ENCODE measurements at regions not wholly inside any gene's neighbourhood (a gene's known extent, or its start where the extent isn't known, plus 50 kb on each side); places are given as distances from the start of the nearest gene placed in this dataset.
"Not testable (repeated sequence)": the region's sequence is repeated elsewhere in the genome, so short reads cannot be mapped to it uniquely, and the experiment has no call there.

DNA sequence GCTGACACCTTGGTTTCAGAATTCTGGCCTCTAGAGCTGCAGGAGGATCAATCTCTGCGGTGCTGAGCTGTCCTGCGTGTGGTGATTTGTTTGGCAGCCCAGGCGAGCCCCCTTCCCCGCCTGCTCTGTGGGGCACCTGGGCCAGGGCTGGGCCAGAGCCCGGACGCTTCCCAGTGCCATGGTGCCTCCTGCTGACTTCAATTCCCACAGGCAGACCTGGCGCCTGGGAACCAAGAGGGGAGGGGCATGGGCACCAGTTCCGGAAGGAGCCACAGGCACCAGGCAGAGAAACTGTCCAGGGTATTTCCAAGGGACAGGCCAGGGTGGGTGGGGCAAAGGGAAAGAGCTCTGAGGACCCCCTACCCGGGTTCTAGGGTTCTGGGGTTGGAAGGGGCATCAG, 197.8 kb downstream of the CTTN start:
- Histone ChIP-seq H3K27me3 (replicated peaks; ENCODE audit: control insufficient read depth, insufficient read depth, low read length) (no peaks in the 10 kb centered on the region), H3K36me3 (ENCODE audit: control insufficient read depth, insufficient read depth, low read length) (no peaks in the 10 kb centered on the region), H3K4me1 (no peaks in the 10 kb centered on the region), H3K4me3 (ENCODE audit: low read depth, low read length) (no peak overlapping the region), H3K9me3 (no peaks in the 10 kb centered on the region)
- TF ChIP-seq, protein P1, sequence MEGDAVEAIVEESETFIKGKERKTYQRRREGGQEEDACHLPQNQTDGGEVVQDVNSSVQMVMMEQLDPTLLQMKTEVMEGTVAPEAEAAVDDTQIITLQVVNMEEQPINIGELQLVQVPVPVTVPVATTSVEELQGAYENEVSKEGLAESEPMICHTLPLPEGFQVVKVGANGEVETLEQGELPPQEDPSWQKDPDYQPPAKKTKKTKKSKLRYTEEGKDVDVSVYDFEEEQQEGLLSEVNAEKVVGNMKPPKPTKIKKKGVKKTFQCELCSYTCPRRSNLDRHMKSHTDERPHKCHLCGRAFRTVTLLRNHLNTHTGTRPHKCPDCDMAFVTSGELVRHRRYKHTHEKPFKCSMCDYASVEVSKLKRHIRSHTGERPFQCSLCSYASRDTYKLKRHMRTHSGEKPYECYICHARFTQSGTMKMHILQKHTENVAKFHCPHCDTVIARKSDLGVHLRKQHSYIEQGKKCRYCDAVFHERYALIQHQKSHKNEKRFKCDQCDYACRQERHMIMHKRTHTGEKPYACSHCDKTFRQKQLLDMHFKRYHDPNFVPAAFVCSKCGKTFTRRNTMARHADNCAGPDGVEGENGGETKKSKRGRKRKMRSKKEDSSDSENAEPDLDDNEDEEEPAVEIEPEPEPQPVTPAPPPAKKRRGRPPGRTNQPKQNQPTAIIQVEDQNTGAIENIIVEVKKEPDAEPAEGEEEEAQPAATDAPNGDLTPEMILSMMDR (IDR thresholded peaks at IDR 0.05; ENCODE audit: insufficient read depth in 1 of 2, low read depth in 1 of 2, low read length in 1 of 2, severe bottlenecking in 1 of 2, unreplicated experiment in 1 of 2) = no peak
- no TSS peak for BruUV-seq (replicated peaks)
- DNase-seq = no peak
- H3K4me3 Mint-ChIP-seq (ENCODE audit: unreplicated experiment) = no peak overlapping the region
- POLR2A ChIA-PET = no interaction called here
- H3K27me3 Mint-ChIP-seq (ENCODE audit: insufficient read depth, unreplicated experiment) = no peaks in the 10 kb centered on the region
- peaks cover 7% of the 10 kb centered on the region for H3K4me1 Mint-ChIP-seq (ENCODE audit: low read depth, unreplicated experiment)
- H3K9me3 Mint-ChIP-seq (ENCODE audit: unreplicated experiment) = peaks cover 10% of the 10 kb centered on the region
- intact Hi-C loops (cut with micrococcal nuclease; ENCODE audit: unreplicated experiment) = no loop called here
- CTCF ChIA-PET = interaction anchor here (0.6 kb wide), 1 partner anchor 834 kb away, joined by 3 read pairs; no protein-coding TSS in a partner anchor
- H3K36me3 Mint-ChIP-seq (ENCODE audit: insufficient read depth, unreplicated experiment) = peaks cover 18% of the 10 kb centered on the region
- no peak overlapping the region for H3K27ac Mint-ChIP-seq (ENCODE audit: unreplicated experiment)

DNA sequence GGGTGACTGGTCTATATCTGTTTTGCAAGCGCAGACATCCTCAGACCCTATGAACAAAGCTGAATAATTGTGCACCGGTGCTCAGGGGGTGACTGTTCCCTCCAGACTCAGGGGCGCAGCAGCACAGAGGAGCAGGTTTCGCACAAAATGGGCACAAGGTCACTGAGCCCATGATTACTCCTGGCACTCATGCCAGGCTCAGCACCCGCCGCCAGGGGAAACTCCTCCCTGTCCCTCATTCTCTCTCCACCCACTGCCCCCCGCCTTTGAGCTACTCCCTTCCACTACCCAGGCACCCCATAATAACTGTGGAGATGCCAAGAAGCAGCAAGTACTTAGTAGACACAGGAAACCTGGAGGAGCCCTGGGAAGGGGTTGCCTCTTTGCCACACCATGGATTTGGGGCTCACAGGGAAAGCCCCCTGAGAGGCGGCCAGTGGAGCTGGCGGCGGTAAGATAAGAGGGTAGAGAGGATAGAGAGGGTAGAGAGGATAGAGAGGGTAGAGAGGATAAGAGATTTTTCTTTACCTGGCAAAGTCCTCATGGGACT, 198.8 kb downstream of the CTTN start:
- Histone ChIP-seq H3K27me3 (replicated peaks; ENCODE audit: control insufficient read depth, insufficient read depth, low read length) (no peaks in the 10 kb centered on the region), H3K4me3 (ENCODE audit: low read depth, low read length) (no peak overlapping the region), H3K36me3 (ENCODE audit: control insufficient read depth, insufficient read depth, low read length) (no peaks in the 10 kb centered on the region), H3K4me1 (no peaks in the 10 kb centered on the region), H3K9me3 (no peaks in the 10 kb centered on the region)
- no TSS peak for BruUV-seq (replicated peaks)
- POLR2A ChIA-PET = no interaction called here
- Mint-ChIP-seq H3K4me1 (ENCODE audit: low read depth, unreplicated experiment) (peaks cover 7% of the 10 kb centered on the region), H3K36me3 (ENCODE audit: insufficient read depth, unreplicated experiment) (peaks cover 11% of the 10 kb centered on the region), H3K27ac (ENCODE audit: unreplicated experiment) (no peak overlapping the region), H3K9me3 (ENCODE audit: unreplicated experiment) (peaks cover 10% of the 10 kb centered on the region), H3K4me3 (ENCODE audit: unreplicated experiment) (no peak overlapping the region), H3K27me3 (ENCODE audit: insufficient read depth, unreplicated experiment) (no peaks in the 10 kb centered on the region)
- intact Hi-C loops (cut with micrococcal nuclease; ENCODE audit: unreplicated experiment) = no loop called here
- TF ChIP-seq, protein P1 (IDR thresholded peaks at IDR 0.05; ENCODE audit: insufficient read depth in 1 of 2, low read depth in 1 of 2, low read length in 1 of 2, severe bottlenecking in 1 of 2, unreplicated experiment in 1 of 2) = no peak
- CTCF ChIA-PET = no interaction called here
- no peak for DNase-seq

DNA sequence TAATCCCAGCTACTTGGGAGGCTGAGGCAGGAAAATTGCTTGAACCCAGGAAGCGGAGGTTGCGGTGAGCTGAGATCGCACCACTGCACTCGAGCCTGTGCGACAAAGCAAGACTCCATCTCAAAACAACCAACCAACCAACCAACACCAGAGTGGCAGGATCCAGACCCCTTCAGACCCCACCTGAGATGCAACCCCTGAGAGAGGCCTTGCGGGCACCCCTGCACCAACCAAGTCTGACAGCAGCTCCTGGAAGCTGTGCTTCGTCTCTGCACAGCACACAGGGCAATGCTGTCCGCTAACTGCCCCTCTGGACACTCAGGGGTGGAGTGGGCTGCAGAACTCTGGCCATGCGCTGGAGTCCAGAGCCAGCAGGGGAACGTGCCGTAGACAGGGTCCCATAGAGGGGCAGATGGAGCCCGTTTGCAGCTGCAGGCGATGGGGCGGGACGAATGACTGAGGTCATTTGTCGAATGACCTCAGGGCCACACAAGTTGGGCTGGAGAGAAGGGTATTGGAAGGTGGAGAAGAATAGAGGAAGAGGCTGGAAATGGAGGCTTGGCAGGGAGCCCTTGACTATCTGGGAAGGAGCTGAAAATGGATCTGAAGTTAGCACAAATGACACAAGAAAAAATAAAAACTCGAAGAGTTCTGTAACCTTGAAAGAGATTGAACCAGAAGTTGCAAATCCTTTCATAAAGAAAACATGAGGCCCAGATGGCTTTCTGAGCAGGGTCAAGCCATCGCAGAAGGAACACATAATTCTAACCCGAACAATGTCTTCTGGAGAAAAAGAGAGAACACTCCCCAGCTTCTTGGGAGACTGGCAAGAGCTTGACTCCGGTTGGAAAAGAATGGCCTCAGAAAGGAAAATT, 199.7 kb downstream of the CTTN start:
- no TSS peak for BruUV-seq (replicated peaks)
- CTCF ChIA-PET = interaction anchor here (0.5 kb wide), 1 partner anchor 855 kb away, joined by 3 read pairs; the partner anchor contains the start of gene NADSYN1

DNA sequence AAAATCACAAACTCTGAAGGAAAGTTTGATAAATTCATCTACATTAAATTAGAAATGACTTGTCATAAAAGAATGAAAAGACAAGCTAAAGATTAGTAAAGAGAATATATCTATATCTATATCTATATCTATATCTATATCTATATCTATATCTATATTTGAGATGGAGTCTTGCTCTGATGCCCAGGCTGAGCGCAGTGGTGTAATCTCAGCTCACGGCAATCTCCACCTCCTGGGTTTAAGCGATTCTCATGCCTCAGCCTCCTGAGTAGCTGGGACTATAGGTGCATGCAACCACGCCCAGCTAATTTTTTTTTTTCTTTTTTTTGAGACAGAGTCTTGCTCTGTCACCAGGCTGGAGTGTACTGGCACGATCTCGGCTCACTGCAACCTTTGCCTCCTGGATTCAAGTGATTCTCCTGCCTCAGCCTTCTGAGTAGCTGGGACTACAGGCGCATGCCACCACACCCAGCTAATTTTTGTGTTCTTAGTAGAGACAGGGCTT, 202.6 kb downstream of the CTTN start:
- H3K36me3 Mint-ChIP-seq (ENCODE audit: insufficient read depth, unreplicated experiment); H3K36me3 ChIP-seq (ENCODE audit: control insufficient read depth, insufficient read depth, low read length); H3K9me3 ChIP-seq; DNase-seq; H3K27me3 Mint-ChIP-seq (ENCODE audit: insufficient read depth, unreplicated experiment); H3K27me3 ChIP-seq (replicated peaks; ENCODE audit: control insufficient read depth, insufficient read depth, low read length); H3K9me3 Mint-ChIP-seq (ENCODE audit: unreplicated experiment); H3K4me1 Mint-ChIP-seq (ENCODE audit: low read depth, unreplicated experiment); H3K27ac Mint-ChIP-seq (ENCODE audit: unreplicated experiment); H3K4me3 Mint-ChIP-seq (ENCODE audit: unreplicated experiment); intact Hi-C loops (cut with micrococcal nuclease; ENCODE audit: unreplicated experiment); H3K4me1 ChIP-seq; BruUV-seq (replicated peaks); CTCF ChIA-PET; H3K4me3 ChIP-seq (ENCODE audit: low read depth, low read length): not testable (repeated sequence)
- POLR2A ChIA-PET = interaction anchor here (0.6 kb wide), 1 partner anchor 13 kb away, joined by 3 read pairs; no protein-coding TSS in a partner anchor

More for the DNA sequence above, 199.7 kb downstream of the CTTN start:
- Mint-ChIP-seq H3K36me3 (ENCODE audit: insufficient read depth, unreplicated experiment) (peaks cover 11% of the 10 kb centered on the region), H3K27me3 (ENCODE audit: insufficient read depth, unreplicated experiment) (no peaks in the 10 kb centered on the region), H3K27ac (ENCODE audit: unreplicated experiment) (no peak overlapping the region), H3K4me3 (ENCODE audit: unreplicated experiment) (no peak overlapping the region), H3K9me3 (ENCODE audit: unreplicated experiment) (peaks cover 10% of the 10 kb centered on the region), H3K4me1 (ENCODE audit: low read depth, unreplicated experiment) (peaks cover 7% of the 10 kb centered on the region)
- Histone ChIP-seq H3K27me3 (replicated peaks; ENCODE audit: control insufficient read depth, insufficient read depth, low read length) (no peaks in the 10 kb centered on the region), H3K9me3 (no peaks in the 10 kb centered on the region), H3K4me1 (no peaks in the 10 kb centered on the region), H3K4me3 (ENCODE audit: low read depth, low read length) (no peak overlapping the region), H3K36me3 (ENCODE audit: control insufficient read depth, insufficient read depth, low read length) (no peaks in the 10 kb centered on the region)
- TF ChIP-seq, protein P1 (IDR thresholded peaks at IDR 0.05; ENCODE audit: insufficient read depth in 1 of 2, low read depth in 1 of 2, low read length in 1 of 2, severe bottlenecking in 1 of 2, unreplicated experiment in 1 of 2) = no peak
- no peak for DNase-seq
- intact Hi-C loops (cut with micrococcal nuclease; ENCODE audit: unreplicated experiment) = no loop called here
- POLR2A ChIA-PET = no interaction called here

All from Caco-2 (cell line).